ENCODE measurements at regions not wholly inside any gene's neighbourhood (a gene's known extent, or its start where the extent isn't known, plus 50 kb on each side); places are given as distances from the start of the nearest gene placed in this dataset.

DNA sequence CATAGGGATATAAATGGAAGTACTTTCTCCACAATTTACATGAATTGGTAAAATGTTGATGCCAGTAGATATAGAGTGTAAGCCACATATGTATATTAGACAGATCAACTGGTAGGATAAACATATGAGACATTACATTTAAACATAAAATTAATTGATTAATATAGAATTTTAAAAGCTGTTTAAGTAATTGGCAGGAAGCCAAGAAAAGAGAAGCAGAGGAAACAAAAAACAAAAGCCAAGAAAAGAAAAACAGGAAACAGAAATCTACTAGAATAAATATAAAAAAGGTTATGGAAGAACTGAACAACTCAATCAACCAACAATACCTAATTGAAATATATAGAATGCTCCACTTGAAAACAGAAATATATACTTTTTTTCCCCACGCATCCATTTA, 920.1 kb upstream of the TMEFF2 start:
- Histone ChIP-seq H3K27me3 (no peaks in the 10 kb centered on the region), H3K27ac (no peak overlapping the region), H3K9me3 (no peaks in the 10 kb centered on the region), H3K36me3 (no peaks in the 10 kb centered on the region), H3K4me3 (no peak overlapping the region), H3K4me1 (no peaks in the 10 kb centered on the region)
- no peak for DNase-seq
- intact Hi-C loops (cut with DNase I; ENCODE audit: low total_unique reads), result no loop called here
- TF ChIP-seq CTCF (IDR thresholded peaks at IDR 0.05), result no peak

DNA sequence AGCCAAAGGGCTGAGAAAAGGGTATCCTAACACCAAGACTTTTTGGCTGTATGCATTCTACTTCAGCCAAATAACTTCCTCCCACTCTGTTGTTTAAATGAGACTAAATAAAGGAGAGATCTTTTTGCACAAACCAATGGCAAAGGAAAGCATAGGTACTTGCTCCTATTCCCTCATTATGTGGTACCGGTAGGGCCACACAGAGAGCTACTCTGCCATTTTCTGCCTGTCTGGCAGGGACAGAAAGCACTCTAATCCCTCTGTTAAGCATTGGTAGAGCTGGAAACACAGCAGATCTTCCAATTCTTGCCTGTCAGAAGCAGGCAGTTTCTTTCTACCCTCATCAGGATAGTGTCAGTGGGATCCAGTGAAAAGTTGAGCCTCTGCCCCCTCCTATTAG, 918.3 kb upstream of the TMEFF2 start:
- Histone ChIP-seq H3K9me3 (no peaks in the 10 kb centered on the region), H3K4me1 (no peaks in the 10 kb centered on the region), H3K27me3 (no peaks in the 10 kb centered on the region), H3K36me3 (no peaks in the 10 kb centered on the region), H3K4me3 (no peak overlapping the region), H3K27ac (no peak overlapping the region)
- intact Hi-C loops (cut with DNase I; ENCODE audit: low total_unique reads), result no loop called here
- DNase-seq, result no peak
- TF ChIP-seq CTCF (IDR thresholded peaks at IDR 0.05), result no peak

DNA sequence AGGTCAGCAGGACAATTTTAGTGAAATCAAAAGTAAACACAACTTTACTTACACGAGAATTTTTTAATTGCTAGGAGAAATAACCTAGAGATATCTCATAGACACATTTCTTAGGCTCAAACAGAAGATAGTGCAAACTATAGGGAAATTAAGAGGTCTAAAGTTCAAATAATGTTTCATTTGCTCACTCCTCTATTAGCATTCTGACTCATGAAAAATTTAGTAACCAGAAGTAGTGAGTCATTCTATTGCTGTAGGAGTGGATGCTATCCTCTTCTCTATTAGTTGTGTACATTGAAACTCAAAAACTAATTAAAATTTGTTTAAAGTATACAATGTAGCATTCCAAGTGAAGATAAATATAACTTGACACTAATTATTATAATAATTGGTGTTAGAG, 908.3 kb upstream of the TMEFF2 start:
- Histone ChIP-seq H3K27ac (no peak overlapping the region), H3K27me3 (no peaks in the 10 kb centered on the region), H3K36me3 (no peaks in the 10 kb centered on the region), H3K4me1 (no peaks in the 10 kb centered on the region), H3K4me3 (no peak overlapping the region), H3K9me3 (no peaks in the 10 kb centered on the region)
- no peak for TF ChIP-seq CTCF (IDR thresholded peaks at IDR 0.05)
- intact Hi-C loops (cut with DNase I; ENCODE audit: low total_unique reads), result no loop called here
- DNase-seq, result no peak

- Histone ChIP-seq H3K4me3 (no peak overlapping the region), H3K36me3 (no peaks in the 10 kb centered on the region), H3K9me3 (no peaks in the 10 kb centered on the region), H3K27ac (no peak overlapping the region), H3K27me3 (no peaks in the 10 kb centered on the region), H3K4me1 (no peaks in the 10 kb centered on the region)
- DNase-seq, result no peak
- TF ChIP-seq CTCF (IDR thresholded peaks at IDR 0.05), result no peak
- intact Hi-C loops (cut with DNase I; ENCODE audit: low total_unique reads), result no loop called here
Measured at GRCh38 chr2:193101591-193101990, 906.9 kb upstream of the TMEFF2 start.

- no peak for TF ChIP-seq CTCF (IDR thresholded peaks at IDR 0.05)
- Histone ChIP-seq H3K4me1 (no peaks in the 10 kb centered on the region), H3K36me3 (no peaks in the 10 kb centered on the region), H3K27ac (no peak overlapping the region), H3K9me3 (no peaks in the 10 kb centered on the region), H3K27me3 (no peaks in the 10 kb centered on the region), H3K4me3 (no peak overlapping the region)
- intact Hi-C loops (cut with DNase I; ENCODE audit: low total_unique reads), result no loop called here
- no peak for DNase-seq
Measured at GRCh38 chr2:193088026-193088425, 893.3 kb upstream of the TMEFF2 start.

DNA sequence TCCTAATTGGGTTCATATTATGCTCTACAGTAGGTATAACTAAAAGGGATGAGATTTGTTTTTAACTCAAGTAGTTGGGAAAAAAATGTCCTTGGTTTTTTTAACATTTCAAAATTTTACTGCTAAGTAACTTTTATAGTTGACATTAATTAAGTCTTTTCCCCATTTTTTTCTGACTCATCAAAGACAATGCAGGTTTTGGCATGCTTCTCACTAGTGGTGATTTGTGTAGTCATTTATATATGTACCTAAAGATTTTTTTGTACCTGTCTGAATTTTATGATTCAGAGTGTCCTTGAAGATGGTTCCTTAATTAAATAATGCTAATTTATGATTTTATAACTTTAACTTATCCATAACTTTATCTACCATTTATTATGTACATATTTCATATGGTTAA, 882.3 kb upstream of the TMEFF2 start:
- TF ChIP-seq CTCF (IDR thresholded peaks at IDR 0.05), result no peak
- no peak overlapping the region for H3K4me3 ChIP-seq
- H3K36me3 ChIP-seq, result no peaks in the 10 kb centered on the region
- H3K27me3 ChIP-seq, result no peaks in the 10 kb centered on the region
- no peak overlapping the region for H3K27ac ChIP-seq
- no peaks in the 10 kb centered on the region for H3K9me3 ChIP-seq
- no peak for DNase-seq
- intact Hi-C loops (cut with DNase I; ENCODE audit: low total_unique reads), result no loop called here
- no peaks in the 10 kb centered on the region for H3K4me1 ChIP-seq

All from tibial artery (tissue), 4 donors.